HEK293T (cell line): ENCODE measurements at regions not wholly inside any gene's neighbourhood (a gene's known extent, or its start where the extent isn't known, plus 50 kb on each side); places are given as distances from the start of the nearest gene placed in this dataset.

Source experiments
- ARNT ChIP-seq: fragments of 450-650 bp; IDR thresholded peaks from 2 replicates; pipeline ENCODE4 v1.6.1; 2017; ENCODE audit warnings: mild to moderate bottlenecking
- BHLHE40 ChIP-seq: fragments of 450-650 bp; IDR thresholded peaks from 2 replicates; pipeline ENCODE4 v1.6.1; 2016; ENCODE audit warnings: mild to moderate bottlenecking, moderate library complexity, borderline replicate concordance
- CTBP1 ChIP-seq: fragments of 450-650 bp; IDR thresholded peaks from 2 replicates; pipeline ENCODE4 v1.6.1; 2016; ENCODE audit warnings: borderline replicate concordance
- ELF4 ChIP-seq: fragments of 450-650 bp; IDR thresholded peaks from 2 replicates; pipeline ENCODE4 v1.6.1; 2017; ENCODE audit warnings: antibody characterized with exemption
- FOXA1 ChIP-seq: fragments of 450-650 bp; IDR thresholded peaks from 2 replicates; pipeline ENCODE4 v1.6.1; 2016; ENCODE audit warnings: mild to moderate bottlenecking
- FOXK2 ChIP-seq: fragments of 450-650 bp; IDR thresholded peaks from 2 replicates; pipeline ENCODE4 v1.6.1; 2016; ENCODE audit warnings: mild to moderate bottlenecking
- FOXM1 ChIP-seq: fragments of 450-650 bp; IDR thresholded peaks from 2 replicates; pipeline ENCODE4 v1.6.1; 2017; ENCODE audit warnings: mild to moderate bottlenecking, borderline replicate concordance
- L3MBTL2 ChIP-seq: fragments of 450-650 bp; conservative IDR thresholded peaks from 2 replicates; pipeline ENCODE4 v1.6.1; 2016; ENCODE audit warnings: mild to moderate bottlenecking
- SP1 ChIP-seq: fragments of 450-650 bp; IDR thresholded peaks from 2 replicates; pipeline ENCODE4 v1.6.1; 2017
- SUZ12 ChIP-seq: fragments of 450-650 bp; IDR thresholded peaks from 2 replicates; pipeline ENCODE4 v1.6.1; 2016; ENCODE audit warnings: mild to moderate bottlenecking
- TARDBP ChIP-seq: fragments of 450-650 bp; IDR thresholded peaks from 2 replicates; pipeline ENCODE4 v1.6.1; 2016
- ZNF384 ChIP-seq: fragments of 450-650 bp; IDR thresholded peaks from 2 replicates; pipeline ENCODE4 v1.6.1; 2016
- TF ChIP-seq, protein P1 (sequence below): fragments of 450-650 bp; IDR thresholded peaks from 2 replicates; pipeline ENCODE4 v1.6.1; 2016

DNA sequence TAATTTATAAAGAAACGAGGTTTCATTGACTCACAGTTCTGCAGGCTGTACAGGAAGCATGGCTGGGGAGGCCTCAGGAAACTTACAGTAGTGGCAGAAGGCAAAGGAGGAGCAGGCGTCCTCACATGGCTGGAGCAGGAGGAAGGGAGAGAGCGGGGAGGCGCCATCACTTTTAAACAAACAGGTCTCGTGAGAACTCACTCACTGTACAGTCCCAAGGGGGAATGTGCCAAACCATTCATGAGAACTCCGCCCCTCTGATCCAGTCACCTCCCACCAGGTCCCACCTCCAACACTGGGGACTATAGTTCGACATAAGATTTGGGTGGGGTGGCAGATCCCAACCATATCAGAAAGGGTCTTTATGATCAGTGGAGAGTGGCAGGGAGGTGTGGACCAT, 392.4 kb upstream of the TNRC6C start:
- TF ChIP-seq CTBP1: no peak
- TF ChIP-seq TARDBP: no peak
- TF ChIP-seq FOXK2: no peak
- TF ChIP-seq SP1: no peak
- no peak for TF ChIP-seq ZNF384
- no peak for TF ChIP-seq FOXA1
- TF ChIP-seq SUZ12: no peak
- TF ChIP-seq BHLHE40: no peak
- TF ChIP-seq, protein P1, sequence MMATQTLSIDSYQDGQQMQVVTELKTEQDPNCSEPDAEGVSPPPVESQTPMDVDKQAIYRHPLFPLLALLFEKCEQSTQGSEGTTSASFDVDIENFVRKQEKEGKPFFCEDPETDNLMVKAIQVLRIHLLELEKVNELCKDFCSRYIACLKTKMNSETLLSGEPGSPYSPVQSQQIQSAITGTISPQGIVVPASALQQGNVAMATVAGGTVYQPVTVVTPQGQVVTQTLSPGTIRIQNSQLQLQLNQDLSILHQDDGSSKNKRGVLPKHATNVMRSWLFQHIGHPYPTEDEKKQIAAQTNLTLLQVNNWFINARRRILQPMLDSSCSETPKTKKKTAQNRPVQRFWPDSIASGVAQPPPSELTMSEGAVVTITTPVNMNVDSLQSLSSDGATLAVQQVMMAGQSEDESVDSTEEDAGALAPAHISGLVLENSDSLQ: no peak
- no peak for TF ChIP-seq ELF4
- no peak for TF ChIP-seq ARNT
- no peak for TF ChIP-seq FOXM1
- no peak for TF ChIP-seq L3MBTL2
